Parathyroid adenoma (tissue), 2 donors: ENCODE measurements at regions not wholly inside any gene's neighbourhood (a gene's known extent, or its start where the extent isn't known, plus 50 kb on each side); places are given as distances from the start of the nearest gene placed in this dataset.

Experiments used
- H2AFZ ChIP-seq: fragments of 300-600 bp; sonication (generic); one replicate; pipeline ENCODE4 v1.7.0; 2017; ENCODE audit warnings: antibody characterized with exemption, mild to moderate bottlenecking
- H3K27ac ChIP-seq: fragments of 300-600 bp; sonication (generic); one replicate; pipeline ENCODE4 v1.7.0; 2017
- H3K27me3 ChIP-seq: fragments of 300-600 bp; sonication (generic); one replicate; pipeline ENCODE4 v1.7.0; 2017; ENCODE audit warnings: low read length; ENCODE audit not compliant: control insufficient read depth, insufficient read depth
- H3K36me3 ChIP-seq: fragments of 300-600 bp; sonication (generic); one replicate; pipeline ENCODE4 v1.7.0; 2017; ENCODE audit warnings: low read length; ENCODE audit not compliant: control insufficient read depth, insufficient read depth
- H3K4me1 ChIP-seq: fragments of 300-600 bp; sonication (generic); one replicate; pipeline ENCODE4 v1.7.0; 2017; ENCODE audit warnings: control low read depth
- H3K4me2 ChIP-seq: fragments of 300-600 bp; sonication (generic); one replicate; pipeline ENCODE4 v1.7.0; 2017; ENCODE audit warnings: low read length
- H3K4me3 ChIP-seq: fragments of 300-600 bp; sonication (generic); one replicate; pipeline ENCODE4 v1.7.0; 2017; ENCODE audit warnings: low read depth, low read length
- H3K79me2 ChIP-seq: fragments of 300-600 bp; sonication (generic); one replicate; pipeline ENCODE4 v1.7.0; 2017; ENCODE audit warnings: control low read depth
- H3K9ac ChIP-seq: fragments of 300-600 bp; sonication (generic); one replicate; pipeline ENCODE4 v1.7.0; 2017; ENCODE audit warnings: mild to moderate bottlenecking
- H3K9me3 ChIP-seq: fragments of 300-600 bp; sonication (generic); one replicate; pipeline ENCODE4 v1.7.0; 2017; ENCODE audit warnings: low read length; ENCODE audit not compliant: control insufficient read depth
- CTCF ChIP-seq: fragments of 300-600 bp; sonication (generic); IDR thresholded peaks from one replicate; pipeline ENCODE4 v1.7.0; 2017; ENCODE audit warnings: antibody characterized with exemption, mild to moderate bottlenecking
- donor health status: primary hyperparathyroidism.

GRCh38 chr10:130774871-130775270 lies 536.6 kb downstream of the TCERG1L start:
- no peak overlapping the region for H2AFZ ChIP-seq
- no peak for TF ChIP-seq CTCF
- no peaks in the 10 kb centered on the region for H3K79me2 ChIP-seq
- no peak overlapping the region for H3K4me3 ChIP-seq
- H3K9me3 ChIP-seq, result no peaks in the 10 kb centered on the region
- no peak overlapping the region for H3K4me2 ChIP-seq
- no peak overlapping the region for H3K27ac ChIP-seq
- no peaks in the 10 kb centered on the region for H3K36me3 ChIP-seq
- H3K27me3 ChIP-seq, result no peaks in the 10 kb centered on the region
- H3K4me1 ChIP-seq, result no peaks in the 10 kb centered on the region
- H3K9ac ChIP-seq, result no peak overlapping the region

- Histone ChIP-seq H3K27me3 (no peaks in the 10 kb centered on the region), H3K36me3 (no peaks in the 10 kb centered on the region), H2AFZ (no peak overlapping the region), H3K9ac (no peak overlapping the region), H3K4me1 (no peaks in the 10 kb centered on the region), H3K9me3 (no peaks in the 10 kb centered on the region), H3K4me3 (no peak overlapping the region), H3K27ac (no peak overlapping the region), H3K4me2 (no peak overlapping the region), H3K79me2 (no peaks in the 10 kb centered on the region)
- TF ChIP-seq CTCF, result no peak
Observed at GRCh38 chr10:130775311-130775710, 536.2 kb downstream of the TCERG1L start.

- H3K4me2 ChIP-seq, result no peak overlapping the region
- TF ChIP-seq CTCF, result no peak
- H3K4me1 ChIP-seq, result no peaks in the 10 kb centered on the region
- no peaks in the 10 kb centered on the region for H3K27me3 ChIP-seq
- H3K4me3 ChIP-seq, result no peak overlapping the region
- no peaks in the 10 kb centered on the region for H3K79me2 ChIP-seq
- no peaks in the 10 kb centered on the region for H3K36me3 ChIP-seq
- no peaks in the 10 kb centered on the region for H3K9me3 ChIP-seq
- H3K9ac ChIP-seq, result no peak overlapping the region
- H2AFZ ChIP-seq, result no peak overlapping the region
- no peak overlapping the region for H3K27ac ChIP-seq
Observed at GRCh38 chr10:130776724-130777123, 534.8 kb downstream of the TCERG1L start.

- Histone ChIP-seq H3K4me1 (no peaks in the 10 kb centered on the region), H3K79me2 (no peaks in the 10 kb centered on the region), H3K4me3 (no peak overlapping the region), H3K27me3 (no peaks in the 10 kb centered on the region), H3K27ac (no peak overlapping the region), H3K36me3 (no peaks in the 10 kb centered on the region), H3K9me3 (no peaks in the 10 kb centered on the region), H3K4me2 (no peak overlapping the region), H3K9ac (no peak overlapping the region), H2AFZ (no peak overlapping the region)
- no peak for TF ChIP-seq CTCF
Observed at GRCh38 chr10:130777507-130778165, 533.9 kb downstream of the TCERG1L start.

GRCh38 chr10:130778166-130778545 lies 533.4 kb downstream of the TCERG1L start:
- H3K27me3 ChIP-seq, result no peaks in the 10 kb centered on the region
- H3K36me3 ChIP-seq, result no peaks in the 10 kb centered on the region
- no peak overlapping the region for H3K27ac ChIP-seq
- no peak overlapping the region for H3K4me3 ChIP-seq
- H3K9me3 ChIP-seq, result no peaks in the 10 kb centered on the region
- H2AFZ ChIP-seq, result no peak overlapping the region
- H3K4me2 ChIP-seq, result no peak overlapping the region
- no peak overlapping the region for H3K9ac ChIP-seq
- TF ChIP-seq CTCF, result no peak
- H3K4me1 ChIP-seq, result no peaks in the 10 kb centered on the region
- no peaks in the 10 kb centered on the region for H3K79me2 ChIP-seq
